ENCODE measurements at regions not wholly inside any gene's neighbourhood (a gene's known extent, or its start where the extent isn't known, plus 50 kb on each side); places are given as distances from the start of the nearest gene placed in this dataset.

GRCh38 chr5:3401635-3402034, 194.0 kb upstream of the IRX1 start (continued):
- TF ChIP-seq TBL1XR1 (IDR thresholded peaks at IDR 0.05; ENCODE audit: low read length in 2 of 2) = no peak
- TF ChIP-seq PTRF (tag; IDR thresholded peaks at IDR 0.05) = no peak
- TF ChIP-seq MEF2D (tag; conservative IDR thresholded peaks at IDR 0.05; ENCODE audit: low read depth) = no peak
- TF ChIP-seq KAT8 (IDR thresholded peaks at IDR 0.05; ENCODE audit: low read depth) = no peak
- TF ChIP-seq CTCF (IDR thresholded peaks at IDR 0.05 in 2 of 3, conservative IDR thresholded peaks at IDR 0.05 in 1 of 3; ENCODE audit: insufficient read depth in 2 of 3, low read depth in 1 of 3, low read length in 3 of 3) = no peak
- TF ChIP-seq ZBTB33 (CRISPR knock-in tag; IDR thresholded peaks at IDR 0.05) = no peak

DNA sequence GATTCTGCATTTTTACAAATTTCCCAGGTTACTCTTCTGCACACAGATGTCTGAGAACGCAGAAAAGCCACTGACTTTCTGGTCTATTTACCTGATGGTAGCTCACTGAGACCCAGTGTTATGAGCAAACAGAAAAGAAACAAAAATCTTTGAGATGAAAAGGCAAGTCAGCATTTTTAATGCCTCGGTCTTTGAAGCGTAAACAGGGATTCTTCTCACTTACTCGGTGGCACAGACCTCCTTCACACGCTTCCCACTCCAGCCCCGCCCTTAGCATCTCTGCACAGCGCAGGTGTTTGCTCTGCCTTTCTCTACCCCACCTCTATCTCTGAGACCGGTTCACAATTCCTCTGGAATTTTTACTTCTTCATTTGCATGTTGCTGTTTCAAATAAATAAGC, 195.0 kb upstream of the IRX1 start:
- FAIRE-seq (no peak), ATAC-seq (no peak), DNase-seq (ENCODE audit: extremely low read depth in 1 of 4, low spot score in 3 of 4) (no peak)
- Histone ChIP-seq H3K9me1 (ENCODE audit: control insufficient read depth, insufficient read depth, low read length) (no peaks in the 10 kb centered on the region), H3K27ac (ENCODE audit: extremely low read depth, low read depth, low read length) (no peak overlapping the region), H3K27me3 (ENCODE audit: control insufficient read depth in 2 of 2, insufficient read depth in 2 of 2, low read length in 2 of 2) (no peaks in the 10 kb centered on the region), H3K79me2 (ENCODE audit: control insufficient read depth, insufficient read depth, low read length) (no peaks in the 10 kb centered on the region), H4K20me1 (replicated peaks; ENCODE audit: control insufficient read depth, insufficient read depth, low read length) (no peaks in the 10 kb centered on the region), H3K36me3 (ENCODE audit: control insufficient read depth, insufficient read depth, low read length) (no peaks in the 10 kb centered on the region), H3K9me3 (replicated peaks; ENCODE audit: control insufficient read depth, insufficient read depth, low read depth, low read length) (no peaks in the 10 kb centered on the region), H3K9ac (ENCODE audit: insufficient read depth in 1 of 2, low read depth in 2 of 2, low read length in 2 of 2) (no peak overlapping the region), H3K4me3 (no peak overlapping the region), H3K4me1 (replicated peaks in 1 of 2; ENCODE audit: control insufficient read depth in 2 of 2, insufficient read depth in 2 of 2, low read length in 2 of 2) (no peaks in the 10 kb centered on the region), H2AFZ (ENCODE audit: low read depth, low read length) (no peak overlapping the region), H3K4me2 (ENCODE audit: insufficient read depth, low read length) (no peak overlapping the region)
- no TSS peak for BruUV-seq (replicated peaks)
- under 1% methylated on average over 8 of the region's 8 CpGs for WGBS (ENCODE audit: insufficient coverage, low coverage, missing lambda C conversion rate)
- TF ChIP-seq MAFG (tag; conservative IDR thresholded peaks at IDR 0.05) (peak; percentile 65; the same call in 1 of the 2 replicates), ZNF124 (CRISPR knock-in tag; IDR thresholded peaks at IDR 0.05) (no peak), MAFK (IDR thresholded peaks at IDR 0.05; ENCODE audit: low read length) (peak; percentile 50; the same call in 1 of the 2 replicates), HOXB6 (CRISPR knock-in tag; IDR thresholded peaks at IDR 0.05; ENCODE audit: borderline replicate concordance) (no peak), C11orf30 (IDR thresholded peaks at IDR 0.05; ENCODE audit: low read depth) (peak; percentile 59; the same call in 1 of the 2 replicates), ZNF316 (IDR thresholded peaks at IDR 0.05) (peak; percentile 68), MAFF (IDR thresholded peaks at IDR 0.05; ENCODE audit: low read length) (peak; percentile 63; the same call in 1 of the 2 replicates), FOXJ2 (tag; IDR thresholded peaks at IDR 0.05) (no peak)
- TF ChIP-seq, protein P1, sequence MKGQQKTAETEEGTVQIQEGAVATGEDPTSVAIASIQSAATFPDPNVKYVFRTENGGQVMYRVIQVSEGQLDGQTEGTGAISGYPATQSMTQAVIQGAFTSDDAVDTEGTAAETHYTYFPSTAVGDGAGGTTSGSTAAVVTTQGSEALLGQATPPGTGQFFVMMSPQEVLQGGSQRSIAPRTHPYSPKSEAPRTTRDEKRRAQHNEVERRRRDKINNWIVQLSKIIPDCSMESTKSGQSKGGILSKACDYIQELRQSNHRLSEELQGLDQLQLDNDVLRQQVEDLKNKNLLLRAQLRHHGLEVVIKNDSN (CRISPR knock-in tag; IDR thresholded peaks at IDR 0.05) = no peak
- in situ Hi-C loops (cut with MboI) (no loop called here), intact Hi-C loops (cut with micrococcal nuclease) (no loop called here)
- ChIA-PET POLR2A (no interaction called here), CTCF (ENCODE audit: low intra/inter-chr PET ratio) (no interaction called here)
